ENCODE measurements at regions not wholly inside any gene's neighbourhood (a gene's known extent, or its start where the extent isn't known, plus 50 kb on each side); places are given as distances from the start of the nearest gene placed in this dataset.
A peak's percentile ranks its signal among the peaks of the same experiment; 100 is the strongest.
"Not testable (repeated sequence)": the region's sequence is repeated elsewhere in the genome, so short reads cannot be mapped to it uniquely, and the experiment has no call there.

DNA sequence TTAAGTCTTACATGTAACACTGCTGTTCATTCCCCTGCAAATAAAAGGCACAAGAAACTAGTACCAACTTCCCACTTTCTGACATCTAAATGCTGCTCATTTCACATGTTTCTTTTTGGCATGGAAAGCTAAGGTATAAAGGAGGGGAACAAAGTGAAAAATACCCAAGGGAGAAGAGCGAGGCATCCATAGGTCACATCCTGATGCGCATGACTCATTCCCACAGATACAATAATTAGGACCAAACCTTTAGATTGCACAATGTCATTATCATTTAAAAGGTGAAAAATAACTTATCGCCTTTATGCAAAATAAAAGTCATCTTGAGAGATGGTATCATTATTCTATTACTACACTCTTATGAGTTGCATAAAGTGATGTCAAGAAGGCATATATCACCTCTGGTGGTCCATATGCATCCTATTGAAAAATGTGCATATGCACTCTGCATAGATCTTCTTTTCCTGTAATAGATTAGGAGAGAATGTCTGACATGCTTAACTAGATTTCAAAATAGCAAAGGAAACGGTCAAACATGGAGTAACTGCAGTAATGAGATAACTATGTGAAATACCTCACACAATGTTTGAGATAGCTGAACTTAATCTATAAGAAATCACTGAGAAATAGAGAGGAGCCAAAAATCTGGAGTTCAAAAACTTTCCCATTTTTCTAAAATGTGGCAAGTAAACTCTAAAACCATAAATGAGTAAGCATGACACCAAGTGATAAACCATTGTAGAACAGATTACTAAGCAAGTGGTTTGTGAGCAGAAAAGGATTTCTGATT, 382.5 kb upstream of the TMTC1 start:
- in situ Hi-C loops (cut with HindIII; ENCODE audit: low sequenced_read_pairs): no loop called here
- DNase-seq (ENCODE audit: low read depth, low spot score): peak; percentile 9
- H3K4me3 ChIP-seq (ENCODE audit: low read depth, low read length): no peak overlapping the region
- TF ChIP-seq, protein P1, sequence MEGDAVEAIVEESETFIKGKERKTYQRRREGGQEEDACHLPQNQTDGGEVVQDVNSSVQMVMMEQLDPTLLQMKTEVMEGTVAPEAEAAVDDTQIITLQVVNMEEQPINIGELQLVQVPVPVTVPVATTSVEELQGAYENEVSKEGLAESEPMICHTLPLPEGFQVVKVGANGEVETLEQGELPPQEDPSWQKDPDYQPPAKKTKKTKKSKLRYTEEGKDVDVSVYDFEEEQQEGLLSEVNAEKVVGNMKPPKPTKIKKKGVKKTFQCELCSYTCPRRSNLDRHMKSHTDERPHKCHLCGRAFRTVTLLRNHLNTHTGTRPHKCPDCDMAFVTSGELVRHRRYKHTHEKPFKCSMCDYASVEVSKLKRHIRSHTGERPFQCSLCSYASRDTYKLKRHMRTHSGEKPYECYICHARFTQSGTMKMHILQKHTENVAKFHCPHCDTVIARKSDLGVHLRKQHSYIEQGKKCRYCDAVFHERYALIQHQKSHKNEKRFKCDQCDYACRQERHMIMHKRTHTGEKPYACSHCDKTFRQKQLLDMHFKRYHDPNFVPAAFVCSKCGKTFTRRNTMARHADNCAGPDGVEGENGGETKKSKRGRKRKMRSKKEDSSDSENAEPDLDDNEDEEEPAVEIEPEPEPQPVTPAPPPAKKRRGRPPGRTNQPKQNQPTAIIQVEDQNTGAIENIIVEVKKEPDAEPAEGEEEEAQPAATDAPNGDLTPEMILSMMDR (IDR thresholded peaks at IDR 0.05; ENCODE audit: low read depth, low read length): no peak

DNA sequence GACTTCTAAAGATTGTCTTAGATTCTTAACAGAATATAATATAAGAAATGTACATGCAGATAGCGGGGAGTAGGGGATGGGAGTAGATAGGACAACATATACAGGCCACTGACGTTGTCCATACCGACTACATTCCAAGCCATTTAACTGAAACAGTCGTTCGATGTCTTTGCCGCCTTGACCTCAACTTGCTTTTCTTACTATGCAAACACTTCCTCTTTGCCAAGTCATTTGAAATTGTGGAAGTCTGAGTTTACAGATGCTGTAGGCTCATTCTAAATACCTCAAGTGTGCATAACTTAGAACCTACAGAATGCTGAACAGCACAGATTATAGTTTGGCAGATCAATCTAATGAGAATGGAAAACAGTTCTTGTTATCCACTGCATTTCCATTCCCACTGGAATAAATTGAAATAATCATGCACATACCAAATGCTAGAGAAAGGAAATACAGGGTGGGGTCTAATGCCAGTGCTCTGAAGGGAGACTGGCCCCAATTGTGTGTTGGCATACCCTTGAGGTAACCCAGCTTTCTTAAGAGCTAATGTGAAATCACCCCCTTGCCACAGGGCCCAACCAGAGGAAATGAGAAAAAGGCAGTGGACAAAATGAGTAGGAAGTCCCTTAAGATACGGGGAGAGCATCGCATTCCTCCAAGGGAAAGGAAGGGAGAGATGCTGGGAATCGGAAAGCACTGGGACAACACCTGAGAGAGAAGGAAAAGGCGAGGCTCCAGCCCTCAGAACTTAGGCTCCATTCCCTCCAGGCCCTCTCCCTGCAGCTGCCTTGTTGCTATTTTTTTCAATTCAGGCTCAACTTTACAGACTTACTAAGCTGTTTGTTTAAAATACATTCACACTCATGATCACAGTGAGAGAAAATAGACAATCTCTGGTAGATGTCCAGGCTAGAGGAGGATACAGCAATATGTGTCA, 380.9 kb upstream of the TMTC1 start:
- TF ChIP-seq, protein P1 (IDR thresholded peaks at IDR 0.05; ENCODE audit: low read depth, low read length): no peak
- no peak for DNase-seq (ENCODE audit: low read depth, low spot score)
- in situ Hi-C loops (cut with HindIII; ENCODE audit: low sequenced_read_pairs): no loop called here
- no peak overlapping the region for H3K4me3 ChIP-seq (ENCODE audit: low read depth, low read length)

GRCh38 chr12:30156833-30157232, 373.1 kb upstream of the TMTC1 start:
- H3K4me3 ChIP-seq (ENCODE audit: low read depth, low read length); in situ Hi-C loops (cut with HindIII; ENCODE audit: low sequenced_read_pairs); DNase-seq (ENCODE audit: low read depth, low spot score): not testable (repeated sequence)

DNA sequence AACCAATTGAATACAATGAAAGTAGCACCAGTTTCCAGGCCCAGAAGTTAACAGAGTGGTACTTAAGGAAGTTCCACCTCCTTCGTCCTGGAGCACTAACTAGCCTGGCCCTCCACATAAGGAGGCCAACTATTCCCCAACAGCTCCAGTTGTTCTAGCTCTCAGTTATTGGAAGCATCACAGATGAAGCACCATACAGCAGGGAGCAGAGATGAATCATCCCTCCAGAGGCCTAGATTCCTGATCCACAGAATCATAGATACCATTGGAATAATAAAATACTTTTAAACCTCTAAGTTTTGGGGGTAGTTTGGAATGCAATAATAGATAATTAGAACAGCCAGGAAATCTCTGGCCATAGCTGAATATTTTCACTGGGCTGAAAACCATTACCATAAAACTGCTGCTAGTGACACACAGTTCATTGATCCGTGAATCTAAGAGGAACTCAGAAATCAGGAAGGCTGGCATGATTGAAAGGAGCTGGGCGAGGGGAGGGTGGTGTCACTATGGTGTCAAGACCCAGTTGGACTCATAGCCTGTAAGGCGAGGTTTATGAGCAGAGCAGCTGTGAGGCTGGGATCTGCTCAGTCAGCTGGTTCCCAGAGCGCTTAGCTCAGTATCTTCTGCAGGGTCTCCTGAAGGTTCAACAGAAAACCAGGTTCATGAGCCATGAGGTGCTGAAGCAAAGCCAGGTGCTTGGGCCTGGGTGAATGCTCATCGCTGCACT, 371.4 kb upstream of the TMTC1 start:
- TF ChIP-seq, protein P1 (IDR thresholded peaks at IDR 0.05; ENCODE audit: low read depth, low read length): no peak
- peak; percentile 64 for DNase-seq (ENCODE audit: low read depth, low spot score)
- H3K4me3 ChIP-seq (ENCODE audit: low read depth, low read length): no peak overlapping the region
- in situ Hi-C loops (cut with HindIII; ENCODE audit: low sequenced_read_pairs): no loop called here

DNA sequence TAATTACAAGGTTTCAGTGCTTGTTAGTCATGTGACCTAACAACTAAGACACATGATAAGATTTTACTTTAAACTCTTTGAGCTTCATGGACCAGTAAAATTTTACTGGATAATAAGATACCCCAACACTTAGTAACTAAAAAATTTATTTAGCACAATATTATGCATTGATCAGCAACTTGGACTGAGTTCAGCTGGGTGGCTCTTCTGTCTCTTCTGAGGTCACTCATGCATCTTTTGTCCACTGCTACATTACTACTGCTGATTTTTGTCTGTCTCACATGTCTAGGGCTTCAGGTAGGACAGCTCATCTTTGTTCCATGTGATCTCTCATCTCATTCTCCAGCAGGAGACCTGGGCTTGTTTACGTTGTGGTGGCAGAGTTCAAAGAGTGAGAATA, 370.2 kb upstream of the TMTC1 start:
- no peak for DNase-seq (ENCODE audit: low read depth, low spot score)
- no peak overlapping the region for H3K4me3 ChIP-seq (ENCODE audit: low read depth, low read length)
- TF ChIP-seq, protein P1 (IDR thresholded peaks at IDR 0.05; ENCODE audit: low read depth, low read length): no peak
- in situ Hi-C loops (cut with HindIII; ENCODE audit: low sequenced_read_pairs): no loop called here

DNA sequence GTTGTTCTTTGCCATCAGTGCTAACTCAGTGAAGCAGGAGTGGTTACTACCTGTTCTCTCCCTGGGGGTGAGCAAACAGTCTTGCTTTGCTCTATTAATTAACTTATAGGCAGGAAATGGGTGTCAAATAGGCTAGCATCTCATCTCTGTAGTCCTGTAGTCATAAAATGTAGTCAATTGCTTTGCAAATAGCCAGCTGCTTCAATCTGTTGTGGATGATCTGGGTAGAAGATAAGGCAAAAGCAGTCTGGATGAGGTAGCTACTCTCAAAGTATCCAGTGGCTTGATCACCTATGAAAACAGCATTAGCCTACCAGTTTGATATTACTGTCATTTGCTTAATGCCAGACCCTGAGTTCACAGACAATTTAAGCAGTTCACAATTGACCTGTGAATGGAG, 369.0 kb upstream of the TMTC1 start:
- DNase-seq (ENCODE audit: low read depth, low spot score): no peak
- no peak overlapping the region for H3K4me3 ChIP-seq (ENCODE audit: low read depth, low read length)
- in situ Hi-C loops (cut with HindIII; ENCODE audit: low sequenced_read_pairs): no loop called here
- TF ChIP-seq, protein P1 (IDR thresholded peaks at IDR 0.05; ENCODE audit: low read depth, low read length): no peak
